Uterus (tissue), 3 donors: ENCODE measurements at regions not wholly inside any gene's neighbourhood (a gene's known extent, or its start where the extent isn't known, plus 50 kb on each side); places are given as distances from the start of the nearest gene placed in this dataset.

Source experiments
- DNase-seq, 2 donors: peaks; one replicate each; pipeline ENCODE4 v3.0.0-alpha.2; 2019 to 2020
- H3K27ac ChIP-seq, 2 donors: fragments of 200-600 bp; sonication (generic); 1 replicate in 1 of 2; 2 replicates in 1 of 2; pipeline ENCODE4 v1.5.1; 2016 to 2018
- H3K27me3 ChIP-seq, 2 donors: fragments of 200-600 bp; sonication (generic); one replicate each; pipeline ENCODE4 v1.5.1; 2018 to 2019; ENCODE audit warnings: control low read depth in 1 of 2
- H3K36me3 ChIP-seq, 2 donors: fragments of 200-600 bp; sonication (generic); one replicate each; pipeline ENCODE4 v1.5.1; 2019; ENCODE audit warnings: control low read depth in 1 of 2
- H3K4me1 ChIP-seq, 2 donors: fragments of 200-600 bp; sonication (generic); one replicate each; pipeline ENCODE4 v1.5.1; 2018 to 2019; ENCODE audit warnings: control low read depth in 1 of 2
- H3K4me3 ChIP-seq, 2 donors: fragments of 200-600 bp; sonication (generic); 1 replicate in 1 of 2; 2 replicates in 1 of 2; pipeline ENCODE4 v1.5.1; 2018 to 2019; ENCODE audit warnings: mild to moderate bottlenecking in 1 of 2
- H3K9me3 ChIP-seq, 2 donors: fragments of 200-600 bp; sonication (generic); one replicate each; pipeline ENCODE4 v1.5.1; 2019; ENCODE audit warnings: control low read depth in 1 of 2
- CTCF ChIP-seq, 4 experiments: fragments of 200-600 bp in 2 of 4; fragments of 450-650 bp in 2 of 4; sonication (generic) in 2 of 4; IDR thresholded peaks; one replicate each; pipeline ENCODE4 v1.5.1; 2016 to 2019; ENCODE audit warnings: antibody characterized with exemption in 4 of 4, mild to moderate bottlenecking in 2 of 4, moderate library complexity in 1 of 4
- POLR2A ChIP-seq, 2 donors: fragments of 450-650 bp; IDR thresholded peaks; one replicate each; pipeline ENCODE4 v1.6.1; 2016; ENCODE audit warnings: antibody characterized with exemption in 2 of 2, mild to moderate bottlenecking in 1 of 2, moderate library complexity in 1 of 2
- intact Hi-C: fragments of 100-400 bp; cut with DNase I; formaldehyde crosslinking; loops from one replicate; pipeline ENCODE4 v1.15.1; 2023; ENCODE audit warnings: low total_unique reads
- donor health status: DM: yes; HTN: yes; CAD: no.

- no peaks in the 10 kb centered on the region for H3K36me3 ChIP-seq
- TF ChIP-seq POLR2A (IDR thresholded peaks at IDR 0.05) (no peak), CTCF (IDR thresholded peaks at IDR 0.05) (no peak)
- intact Hi-C loops: loop anchor here (10.0 kb wide), 1 partner anchor 176 kb away; no protein-coding TSS in a partner anchor
- H3K27me3 ChIP-seq: no peaks in the 10 kb centered on the region
- H3K9me3 ChIP-seq: no peaks in the 10 kb centered on the region
- no peak overlapping the region for H3K4me3 ChIP-seq
- H3K4me1 ChIP-seq: peaks cover 6% of the 10 kb centered on the region in 2 donors
- no peak overlapping the region for H3K27ac ChIP-seq
- no peak for DNase-seq
Measured at GRCh38 chr20:19819149-19819548, 61.1 kb downstream of the RIN2 start.

GRCh38 chr20:19820555-19821211 lies 62.6 kb downstream of the RIN2 start:
- TF ChIP-seq POLR2A (IDR thresholded peaks at IDR 0.05) (no peak), CTCF (IDR thresholded peaks at IDR 0.05) (no peak)
- H3K36me3 ChIP-seq: no peaks in the 10 kb centered on the region
- H3K27me3 ChIP-seq: no peaks in the 10 kb centered on the region
- H3K4me3 ChIP-seq: no peak overlapping the region
- DNase-seq: no peak
- H3K9me3 ChIP-seq: no peaks in the 10 kb centered on the region
- H3K4me1 ChIP-seq: peaks cover 0 to 2% of the 10 kb centered on the region in 2 donors
- no peak overlapping the region for H3K27ac ChIP-seq
- intact Hi-C loops: no loop called here

- intact Hi-C loops: no loop called here
- Histone ChIP-seq H3K9me3 (no peaks in the 10 kb centered on the region), H3K4me1 (no peaks in the 10 kb centered on the region), H3K27me3 (no peaks in the 10 kb centered on the region), H3K27ac (no peak overlapping the region), H3K4me3 (no peak overlapping the region), H3K36me3 (no peaks in the 10 kb centered on the region)
- DNase-seq: no peak
- TF ChIP-seq POLR2A (IDR thresholded peaks at IDR 0.05) (no peak), CTCF (IDR thresholded peaks at IDR 0.05) (no peak)
Measured at GRCh38 chr20:19821606-19822005, 63.5 kb downstream of the RIN2 start.

GRCh38 chr20:19823216-19823615 lies 65.2 kb downstream of the RIN2 start:
- no peak for DNase-seq
- intact Hi-C loops: no loop called here
- Histone ChIP-seq H3K4me1 (no peaks in the 10 kb centered on the region), H3K27me3 (no peaks in the 10 kb centered on the region), H3K36me3 (no peaks in the 10 kb centered on the region), H3K27ac (peak overlapping the region in 1 of 2 donors; percentile 27), H3K4me3 (no peak overlapping the region), H3K9me3 (no peaks in the 10 kb centered on the region)
- TF ChIP-seq POLR2A (IDR thresholded peaks at IDR 0.05) (no peak), CTCF (IDR thresholded peaks at IDR 0.05) (no peak)

- Histone ChIP-seq H3K4me1 (no peaks in the 10 kb centered on the region), H3K9me3 (no peaks in the 10 kb centered on the region), H3K27me3 (no peaks in the 10 kb centered on the region), H3K27ac (no peak overlapping the region), H3K36me3 (no peaks in the 10 kb centered on the region), H3K4me3 (no peak overlapping the region)
- intact Hi-C loops: no loop called here
- TF ChIP-seq POLR2A (IDR thresholded peaks at IDR 0.05) (no peak), CTCF (IDR thresholded peaks at IDR 0.05) (no peak)
- peak in 1 of 2 donors; percentile 34 for DNase-seq
Measured at GRCh38 chr20:19823971-19824370, 65.9 kb downstream of the RIN2 start.
